ENCODE measurements at regions not wholly inside any gene's neighbourhood (a gene's known extent, or its start where the extent isn't known, plus 50 kb on each side); places are given as distances from the start of the nearest gene placed in this dataset.

DNA sequence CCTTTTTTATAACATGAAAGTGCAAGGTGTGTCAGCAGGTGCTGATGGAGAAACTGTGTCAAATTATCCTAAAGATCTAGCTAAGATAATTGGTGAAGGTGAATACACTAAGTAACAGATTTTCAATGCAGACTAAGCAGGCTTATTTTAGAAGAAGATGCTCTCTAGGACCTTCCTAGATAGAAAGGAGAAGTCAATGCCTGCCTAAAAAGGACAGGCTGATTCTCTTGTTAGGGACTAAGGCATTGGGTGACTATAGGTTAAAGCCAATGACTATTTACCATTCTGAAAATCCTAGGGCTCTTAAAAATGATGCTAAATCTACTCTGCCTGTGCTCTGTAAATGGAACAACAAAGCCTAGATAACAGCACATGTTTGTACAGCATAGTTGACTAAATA, 1682.4 kb downstream of the MAT2B start:
- TF ChIP-seq ZMYM4 (CRISPR knock-in tag; IDR thresholded peaks at IDR 0.05) (no peak), BHLHE40 (IDR thresholded peaks at IDR 0.05; ENCODE audit: low read length) (no peak), RFX1 (IDR thresholded peaks at IDR 0.05) (no peak), ZNF75D (CRISPR knock-in tag; IDR thresholded peaks at IDR 0.05; ENCODE audit: borderline replicate concordance) (no peak), TCF7 (IDR thresholded peaks at IDR 0.05; ENCODE audit: low read depth) (no peak), ZSCAN25 (CRISPR knock-in tag; IDR thresholded peaks at IDR 0.05) (no peak)
- TF ChIP-seq, protein P1, sequence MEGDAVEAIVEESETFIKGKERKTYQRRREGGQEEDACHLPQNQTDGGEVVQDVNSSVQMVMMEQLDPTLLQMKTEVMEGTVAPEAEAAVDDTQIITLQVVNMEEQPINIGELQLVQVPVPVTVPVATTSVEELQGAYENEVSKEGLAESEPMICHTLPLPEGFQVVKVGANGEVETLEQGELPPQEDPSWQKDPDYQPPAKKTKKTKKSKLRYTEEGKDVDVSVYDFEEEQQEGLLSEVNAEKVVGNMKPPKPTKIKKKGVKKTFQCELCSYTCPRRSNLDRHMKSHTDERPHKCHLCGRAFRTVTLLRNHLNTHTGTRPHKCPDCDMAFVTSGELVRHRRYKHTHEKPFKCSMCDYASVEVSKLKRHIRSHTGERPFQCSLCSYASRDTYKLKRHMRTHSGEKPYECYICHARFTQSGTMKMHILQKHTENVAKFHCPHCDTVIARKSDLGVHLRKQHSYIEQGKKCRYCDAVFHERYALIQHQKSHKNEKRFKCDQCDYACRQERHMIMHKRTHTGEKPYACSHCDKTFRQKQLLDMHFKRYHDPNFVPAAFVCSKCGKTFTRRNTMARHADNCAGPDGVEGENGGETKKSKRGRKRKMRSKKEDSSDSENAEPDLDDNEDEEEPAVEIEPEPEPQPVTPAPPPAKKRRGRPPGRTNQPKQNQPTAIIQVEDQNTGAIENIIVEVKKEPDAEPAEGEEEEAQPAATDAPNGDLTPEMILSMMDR (CRISPR knock-in tag; IDR thresholded peaks at IDR 0.05) = no peak
